Fibroblast of mammary gland (primary cell): ENCODE measurements at regions not wholly inside any gene's neighbourhood (a gene's known extent, or its start where the extent isn't known, plus 50 kb on each side); places are given as distances from the start of the nearest gene placed in this dataset.
A peak's percentile ranks its signal among the peaks of the same experiment; 100 is the strongest.

ENCODE experiments used
- DNase-seq: peaks from one replicate; pipeline ENCODE4 v3.0.0-alpha.2; 2010; ENCODE audit warnings: low read depth
- H3K4me3 ChIP-seq: 2 replicates; pipeline ENCODE4 v1.5.1; 2011; ENCODE audit warnings: low read depth, mild to moderate bottlenecking, low read length, moderate library complexity; ENCODE audit not compliant: control insufficient read depth
- TF ChIP-seq, protein P1 (sequence below): conservative IDR thresholded peaks from 2 replicates; pipeline ENCODE4 v1.5.1; 2011; ENCODE audit warnings: low read depth, low read length, inconsistent platforms; ENCODE audit not compliant: control insufficient read depth, insufficient read depth

GRCh38 chr5:135137146-135137915, 103.3 kb upstream of the PITX1 start:
- no peak for DNase-seq
- no peak overlapping the region for H3K4me3 ChIP-seq
- TF ChIP-seq, protein P1, sequence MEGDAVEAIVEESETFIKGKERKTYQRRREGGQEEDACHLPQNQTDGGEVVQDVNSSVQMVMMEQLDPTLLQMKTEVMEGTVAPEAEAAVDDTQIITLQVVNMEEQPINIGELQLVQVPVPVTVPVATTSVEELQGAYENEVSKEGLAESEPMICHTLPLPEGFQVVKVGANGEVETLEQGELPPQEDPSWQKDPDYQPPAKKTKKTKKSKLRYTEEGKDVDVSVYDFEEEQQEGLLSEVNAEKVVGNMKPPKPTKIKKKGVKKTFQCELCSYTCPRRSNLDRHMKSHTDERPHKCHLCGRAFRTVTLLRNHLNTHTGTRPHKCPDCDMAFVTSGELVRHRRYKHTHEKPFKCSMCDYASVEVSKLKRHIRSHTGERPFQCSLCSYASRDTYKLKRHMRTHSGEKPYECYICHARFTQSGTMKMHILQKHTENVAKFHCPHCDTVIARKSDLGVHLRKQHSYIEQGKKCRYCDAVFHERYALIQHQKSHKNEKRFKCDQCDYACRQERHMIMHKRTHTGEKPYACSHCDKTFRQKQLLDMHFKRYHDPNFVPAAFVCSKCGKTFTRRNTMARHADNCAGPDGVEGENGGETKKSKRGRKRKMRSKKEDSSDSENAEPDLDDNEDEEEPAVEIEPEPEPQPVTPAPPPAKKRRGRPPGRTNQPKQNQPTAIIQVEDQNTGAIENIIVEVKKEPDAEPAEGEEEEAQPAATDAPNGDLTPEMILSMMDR, result no peak

GRCh38 chr5:135136546-135136945, 102.5 kb upstream of the PITX1 start:
- TF ChIP-seq, protein P1, result no peak
- H3K4me3 ChIP-seq, result no peak overlapping the region
- no peak for DNase-seq

GRCh38 chr5:135135530-135136226, 101.7 kb upstream of the PITX1 start:
- TF ChIP-seq, protein P1, result no peak
- H3K4me3 ChIP-seq, result no peak overlapping the region
- DNase-seq, result peak; percentile 94

DNA sequence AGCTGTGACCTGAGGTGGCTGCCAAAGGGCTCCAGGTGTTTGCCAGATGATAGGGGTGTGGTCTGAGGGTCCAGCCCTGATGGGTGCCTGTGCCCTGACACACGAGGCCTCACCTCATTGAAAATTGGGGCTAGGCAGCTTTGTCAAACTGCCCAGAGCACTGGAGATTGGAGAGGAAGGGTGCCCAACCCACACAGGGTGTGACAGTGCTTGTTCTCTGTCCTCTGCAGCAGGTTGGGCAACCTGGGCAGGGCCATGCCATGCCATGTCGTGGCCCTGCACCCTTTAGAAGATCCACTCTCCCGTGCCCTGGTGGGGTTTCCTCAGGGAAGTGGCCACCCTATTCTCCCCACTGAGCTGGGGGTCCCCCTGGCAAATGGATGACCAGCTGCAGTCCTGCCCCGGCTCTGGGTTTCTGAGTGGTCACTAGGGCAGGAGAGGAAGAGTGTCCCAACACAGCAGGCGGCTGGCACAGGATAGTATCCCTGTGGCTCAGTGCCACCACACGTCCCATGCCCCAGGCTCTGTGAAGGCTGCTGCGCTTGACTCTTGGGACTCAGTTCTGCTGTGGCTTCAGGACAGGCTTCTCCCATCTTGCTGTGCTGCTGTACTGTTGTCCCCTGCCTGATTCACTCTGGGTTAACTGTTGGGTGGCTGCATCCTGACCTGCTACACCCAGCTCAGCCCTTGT, 100.8 kb upstream of the PITX1 start:
- TF ChIP-seq, protein P1, result no peak

DNA sequence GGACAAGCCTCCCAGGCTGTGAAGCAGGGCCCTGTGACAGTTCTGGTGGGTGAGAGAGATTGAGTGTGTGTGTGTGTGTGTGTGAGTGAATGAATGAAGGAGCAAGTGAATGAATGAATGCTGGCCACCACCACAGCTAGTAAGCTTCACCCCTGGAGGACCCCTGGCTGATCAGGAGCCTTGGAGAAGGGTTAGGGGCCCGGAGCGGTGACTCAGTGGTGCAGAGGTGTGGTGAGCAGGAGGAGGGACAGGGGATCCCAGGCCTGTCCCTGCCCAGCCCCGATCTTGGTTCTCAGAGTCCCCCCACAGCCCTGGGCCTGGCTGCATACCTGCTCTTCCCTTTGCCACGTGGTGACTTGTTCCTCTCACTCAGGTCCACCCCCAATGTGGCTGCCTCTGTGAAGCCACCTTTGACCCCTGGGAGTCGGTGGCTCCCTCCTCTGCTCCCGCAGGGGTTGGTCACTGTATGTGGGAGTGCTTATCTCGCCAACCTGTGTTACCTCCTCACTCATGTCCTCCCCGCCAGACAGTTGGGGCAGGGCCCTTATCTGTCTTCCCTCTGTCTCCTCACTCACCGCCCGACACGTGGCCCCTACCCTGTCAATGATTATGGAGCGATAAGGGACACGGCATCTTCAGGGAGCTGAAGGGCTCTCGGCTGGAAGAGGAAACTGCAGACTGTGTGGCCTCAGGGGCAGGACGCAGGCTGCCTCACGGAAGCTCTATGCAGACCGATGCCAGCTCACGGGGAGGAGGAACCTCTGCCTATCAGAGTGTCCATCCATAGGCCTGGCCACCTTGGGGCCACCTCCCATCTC, 99.9 kb upstream of the PITX1 start:
- TF ChIP-seq, protein P1, result no peak
- no peak for DNase-seq
- no peak overlapping the region for H3K4me3 ChIP-seq

More for the DNA sequence above, 100.8 kb upstream of the PITX1 start:
- no peak for DNase-seq
- no peak overlapping the region for H3K4me3 ChIP-seq

DNA sequence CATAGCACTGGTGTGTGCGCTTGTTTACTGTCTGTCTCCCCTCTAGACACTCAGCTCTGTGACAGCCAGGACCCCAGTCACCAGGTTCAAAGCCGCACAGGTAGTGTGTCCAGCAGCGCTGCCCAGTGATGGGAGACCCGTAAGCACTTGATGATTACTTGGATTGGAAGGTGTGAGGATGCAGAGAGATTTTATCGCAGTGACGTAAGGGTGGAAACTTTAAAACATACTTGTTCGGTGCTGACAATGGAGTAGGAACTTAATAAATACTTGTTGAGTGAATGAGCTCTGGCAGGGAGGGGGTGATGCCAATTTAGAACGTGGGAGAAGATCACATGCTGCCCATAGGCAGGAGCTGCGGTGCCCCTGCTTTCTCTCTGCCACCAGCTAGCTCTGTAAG, 99.2 kb upstream of the PITX1 start:
- no peak overlapping the region for H3K4me3 ChIP-seq
- DNase-seq, result no peak
- TF ChIP-seq, protein P1, result no peak
